Effector memory CD4-positive, alpha-beta T cell (primary cell): ENCODE measurements at regions not wholly inside any gene's neighbourhood (a gene's known extent, or its start where the extent isn't known, plus 50 kb on each side); places are given as distances from the start of the nearest gene placed in this dataset.

ENCODE experiments used
- DNase-seq, 3 donors: peaks; one replicate each; pipeline ENCODE4 v3.0.0-alpha.2; 2020
- H3K27ac ChIP-seq: 2 replicates; pipeline ENCODE4 v1.7.0; 2013; ENCODE audit warnings: mild to moderate bottlenecking, low read length, moderate library complexity; ENCODE audit not compliant: insufficient read depth, poor library complexity, severe bottlenecking
- H3K27me3 ChIP-seq: replicated peaks from 2 replicates; pipeline ENCODE4 v1.7.0; 2013; ENCODE audit warnings: mild to moderate bottlenecking, low read length; ENCODE audit not compliant: insufficient read depth, control insufficient read depth, poor library complexity, severe bottlenecking
- H3K36me3 ChIP-seq: 2 replicates; pipeline ENCODE4 v1.7.0; 2013; ENCODE audit warnings: mild to moderate bottlenecking, low read length, moderate library complexity; ENCODE audit not compliant: control insufficient read depth, insufficient read depth
- H3K4me1 ChIP-seq: 2 replicates; pipeline ENCODE4 v1.7.0; 2013; ENCODE audit warnings: low read length, mild to moderate bottlenecking; ENCODE audit not compliant: control insufficient read depth, insufficient read depth, poor library complexity, severe bottlenecking
- H3K4me3 ChIP-seq: 2 replicates; pipeline ENCODE4 v1.7.0; 2013; ENCODE audit warnings: low read length, low read depth, mild to moderate bottlenecking; ENCODE audit not compliant: insufficient read depth, poor library complexity, severe bottlenecking
- H3K9me3 ChIP-seq: 2 replicates; pipeline ENCODE4 v1.7.0; 2013; ENCODE audit warnings: mild to moderate bottlenecking, low read length, moderate library complexity; ENCODE audit not compliant: control insufficient read depth

DNA sequence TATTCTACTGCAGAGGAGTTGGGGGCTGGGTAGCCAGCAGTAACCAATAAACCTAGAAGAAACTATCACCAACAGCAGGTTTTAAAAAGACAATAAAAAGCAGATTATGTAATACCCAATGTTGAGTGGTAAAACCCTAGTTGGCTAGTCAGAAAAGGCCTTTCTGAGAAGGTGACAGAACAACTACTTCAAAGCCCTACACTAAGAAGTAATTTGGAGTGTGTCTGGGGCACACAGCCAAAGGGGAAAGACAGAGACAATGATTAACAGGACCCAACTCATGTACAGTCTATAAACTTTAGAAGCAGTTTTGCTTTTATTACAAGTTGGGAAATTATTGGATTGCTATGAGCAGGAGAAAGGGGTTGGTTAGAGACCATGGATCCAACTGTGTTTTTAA is 77.2 kb upstream of the TMEM106B start:
- H3K9me3 ChIP-seq: peaks cover 5% of the 10 kb centered on the region
- H3K4me1 ChIP-seq: no peaks in the 10 kb centered on the region
- no peaks in the 10 kb centered on the region for H3K36me3 ChIP-seq
- H3K27me3 ChIP-seq: no peaks in the 10 kb centered on the region
- DNase-seq: no peak
- H3K4me3 ChIP-seq: no peak overlapping the region
- no peak overlapping the region for H3K27ac ChIP-seq

DNA sequence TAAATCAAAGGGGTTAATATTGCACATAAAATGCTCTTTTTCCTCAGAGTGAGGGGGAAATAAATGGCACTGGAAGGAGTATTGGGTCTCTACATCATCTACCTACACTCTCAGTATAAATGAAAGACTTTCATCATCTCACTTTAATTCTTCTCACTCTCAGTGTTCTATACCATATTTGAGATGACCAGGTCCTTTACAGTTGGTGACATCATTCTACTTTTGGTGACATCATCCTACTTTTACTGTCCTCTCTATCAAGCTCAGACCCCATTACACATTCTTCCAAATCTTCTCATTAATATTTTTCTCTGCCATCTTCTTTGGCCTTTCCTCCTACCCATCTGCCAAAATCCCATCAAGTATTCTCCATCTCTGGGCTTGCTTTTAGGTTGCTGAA is 74.6 kb upstream of the TMEM106B start:
- no peak overlapping the region for H3K4me3 ChIP-seq
- no peak for DNase-seq
- H3K27ac ChIP-seq: no peak overlapping the region
- H3K36me3 ChIP-seq: no peaks in the 10 kb centered on the region
- H3K27me3 ChIP-seq: no peaks in the 10 kb centered on the region
- no peaks in the 10 kb centered on the region for H3K4me1 ChIP-seq
- peaks cover 5% of the 10 kb centered on the region for H3K9me3 ChIP-seq

DNA sequence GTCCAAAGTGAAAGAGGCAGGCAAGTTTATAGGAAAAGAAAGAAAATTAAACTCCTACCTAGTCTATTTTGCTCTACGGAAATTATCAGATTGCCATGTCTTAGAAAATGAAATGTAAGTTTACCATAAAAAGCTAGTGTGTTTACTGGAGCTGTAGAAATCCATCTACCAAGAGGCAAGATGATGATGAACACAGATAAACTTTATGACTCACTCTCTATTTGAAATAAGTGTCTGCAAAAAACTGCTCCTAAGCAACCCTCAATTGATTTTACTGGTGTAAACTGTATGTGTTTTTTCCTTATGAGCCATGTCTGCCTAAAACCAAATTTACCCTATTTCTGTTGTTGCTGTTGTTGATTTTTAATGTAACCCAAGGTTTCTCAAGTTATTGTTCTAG is 73.8 kb upstream of the TMEM106B start:
- Histone ChIP-seq H3K36me3 (no peaks in the 10 kb centered on the region), H3K27ac (no peak overlapping the region), H3K4me3 (no peak overlapping the region), H3K9me3 (peaks cover under 1% of the 10 kb centered on the region), H3K4me1 (no peaks in the 10 kb centered on the region), H3K27me3 (no peaks in the 10 kb centered on the region)
- DNase-seq: no peak

DNA sequence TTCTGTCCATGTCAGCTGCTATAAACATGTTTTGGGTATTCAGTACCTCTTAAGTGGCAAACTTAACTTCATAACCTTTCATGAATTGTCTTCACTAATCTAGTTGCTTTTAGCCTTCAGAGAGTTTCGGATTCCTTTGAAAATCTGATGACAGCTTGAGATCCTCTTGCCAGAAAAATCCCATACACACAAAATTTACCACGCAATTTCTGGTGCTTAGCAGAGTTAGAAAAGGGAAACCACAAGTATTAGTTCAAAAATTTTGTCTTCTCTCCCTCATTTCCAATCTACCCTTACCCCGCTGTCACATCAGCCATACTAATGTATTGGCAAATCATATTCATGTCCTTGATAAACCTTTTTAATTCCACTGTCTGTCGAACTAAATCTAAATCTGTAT is 72.7 kb upstream of the TMEM106B start:
- DNase-seq: no peak
- Histone ChIP-seq H3K27ac (no peak overlapping the region), H3K4me3 (no peak overlapping the region), H3K27me3 (no peaks in the 10 kb centered on the region), H3K36me3 (no peaks in the 10 kb centered on the region), H3K4me1 (no peaks in the 10 kb centered on the region), H3K9me3 (no peaks in the 10 kb centered on the region)

DNA sequence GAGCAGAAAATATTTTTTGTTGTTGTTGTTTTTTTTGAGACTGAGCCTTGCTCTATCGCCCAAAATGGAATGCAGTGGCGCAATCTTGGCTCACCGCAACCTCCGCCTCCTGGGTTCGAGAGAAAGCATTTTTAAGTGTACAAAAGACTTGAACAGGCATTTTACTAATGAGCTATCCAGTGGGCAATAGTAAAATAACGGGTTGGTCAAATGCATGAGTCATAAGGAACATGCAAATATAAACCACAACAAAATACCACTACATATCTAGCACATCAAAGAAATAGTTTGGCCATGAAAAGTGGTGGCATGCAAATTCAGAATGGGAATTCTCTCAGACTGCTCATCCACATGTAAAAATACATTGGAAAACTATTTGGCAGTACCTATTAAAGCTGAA is 71.7 kb upstream of the TMEM106B start:
- Histone ChIP-seq H3K36me3 (no peaks in the 10 kb centered on the region), H3K4me1 (no peaks in the 10 kb centered on the region), H3K4me3 (no peak overlapping the region), H3K27ac (no peak overlapping the region), H3K9me3 (no peaks in the 10 kb centered on the region), H3K27me3 (no peaks in the 10 kb centered on the region)
- no peak for DNase-seq

DNA sequence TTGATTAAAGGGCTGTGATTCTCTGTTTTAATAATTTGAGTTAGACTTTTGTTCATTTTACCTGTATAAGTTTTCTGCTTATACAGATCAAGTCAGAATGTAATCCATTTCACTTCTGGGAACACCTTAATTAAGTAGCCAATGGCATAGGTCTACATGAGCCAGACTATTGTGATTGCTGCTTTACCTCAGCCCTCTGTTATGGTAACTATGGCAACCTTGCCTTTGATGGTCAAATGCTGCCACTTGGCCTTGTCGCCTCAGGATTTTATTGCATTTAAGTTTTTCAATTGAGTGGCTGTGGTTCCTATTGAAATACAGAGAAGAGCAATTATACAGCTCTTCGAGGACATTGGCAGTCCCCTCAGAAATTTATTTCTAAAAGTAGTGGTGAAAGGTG is 64.3 kb upstream of the TMEM106B start:
- H3K4me3 ChIP-seq: no peak overlapping the region
- H3K27ac ChIP-seq: no peak overlapping the region
- no peaks in the 10 kb centered on the region for H3K36me3 ChIP-seq
- no peaks in the 10 kb centered on the region for H3K4me1 ChIP-seq
- no peaks in the 10 kb centered on the region for H3K9me3 ChIP-seq
- no peaks in the 10 kb centered on the region for H3K27me3 ChIP-seq
- DNase-seq: no peak

DNA sequence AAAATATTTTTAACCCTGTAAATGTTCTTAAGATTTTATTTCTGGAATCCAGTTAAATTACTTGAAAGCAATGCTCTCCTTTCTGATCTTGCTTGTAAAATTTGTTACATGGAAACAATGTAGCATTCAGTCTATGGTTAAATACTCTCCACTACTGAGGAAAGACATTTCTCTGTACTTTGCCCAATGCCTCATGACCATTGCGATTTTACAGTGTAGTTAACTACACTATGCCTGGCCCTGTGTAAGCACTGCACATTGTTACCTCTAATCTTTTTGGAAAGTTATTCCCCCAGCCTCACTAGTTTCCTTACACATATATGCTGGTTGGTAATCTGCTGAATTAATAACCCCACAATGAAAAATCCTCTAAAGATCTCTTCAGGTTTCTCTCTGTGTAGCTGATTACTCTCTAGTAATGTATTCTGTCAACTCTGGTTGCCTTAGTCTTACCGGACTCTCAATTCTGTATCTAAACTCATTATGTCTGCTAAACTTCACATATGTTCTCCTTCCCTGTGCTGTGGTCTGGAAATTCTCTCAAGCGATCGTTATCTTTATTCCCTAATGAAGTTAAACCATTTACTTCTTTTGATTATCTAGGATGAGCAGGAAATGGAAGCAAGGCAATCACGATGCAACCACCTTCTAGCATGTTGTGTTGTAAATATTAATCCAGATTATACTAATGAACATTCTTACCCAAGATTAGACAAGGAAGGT is 58.7 kb upstream of the TMEM106B start:
- Histone ChIP-seq H3K9me3 (no peaks in the 10 kb centered on the region), H3K27ac (no peak overlapping the region), H3K4me3 (no peak overlapping the region)

DNA sequence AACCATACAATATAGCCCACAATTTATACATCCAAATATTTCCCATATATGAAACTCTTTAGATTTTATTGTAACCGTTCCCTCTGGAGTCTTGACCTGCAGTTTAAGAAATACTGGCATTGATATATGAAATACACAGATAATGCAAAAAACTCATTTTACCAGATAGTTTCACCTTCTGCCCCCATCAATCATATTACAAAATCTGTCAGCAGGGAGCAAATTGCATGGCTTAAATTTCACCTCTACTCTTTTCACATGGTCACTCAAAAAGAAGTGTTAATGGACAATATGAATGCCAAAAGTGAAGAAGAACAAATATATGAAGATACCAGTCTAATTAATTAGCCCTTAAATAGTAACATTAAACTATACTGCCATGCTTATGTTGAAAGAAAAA is 57.0 kb upstream of the TMEM106B start:
- no peaks in the 10 kb centered on the region for H3K9me3 ChIP-seq
- no peak overlapping the region for H3K4me3 ChIP-seq
- no peak for DNase-seq
- H3K4me1 ChIP-seq: no peaks in the 10 kb centered on the region
- H3K27ac ChIP-seq: no peak overlapping the region
- no peaks in the 10 kb centered on the region for H3K36me3 ChIP-seq
- H3K27me3 ChIP-seq: no peaks in the 10 kb centered on the region

More for the DNA sequence above, 58.7 kb upstream of the TMEM106B start:
- DNase-seq: no peak
- Histone ChIP-seq H3K27me3 (no peaks in the 10 kb centered on the region), H3K36me3 (no peaks in the 10 kb centered on the region), H3K4me1 (no peaks in the 10 kb centered on the region)

DNA sequence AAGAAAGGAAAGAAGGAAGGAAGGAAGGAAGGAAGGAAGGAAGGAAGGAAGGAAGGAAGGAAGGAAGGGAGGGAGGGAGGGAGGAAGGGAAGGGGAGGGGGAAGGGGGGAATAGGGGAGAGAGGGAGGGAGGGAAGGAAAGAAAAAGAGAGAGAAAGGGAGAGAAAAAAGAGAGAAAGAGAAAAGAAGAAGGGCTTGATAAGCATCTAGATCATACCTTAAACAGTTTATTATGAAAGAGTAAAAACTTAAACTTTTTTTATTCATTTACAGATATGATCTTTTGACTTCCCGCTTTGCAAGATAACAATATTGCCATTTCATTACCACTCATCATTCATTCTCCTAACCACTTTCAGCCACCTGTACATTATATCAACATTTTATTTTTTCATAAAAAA is 53.6 kb upstream of the TMEM106B start:
- no peaks in the 10 kb centered on the region for H3K9me3 ChIP-seq
- no peaks in the 10 kb centered on the region for H3K36me3 ChIP-seq
- H3K27me3 ChIP-seq: no peaks in the 10 kb centered on the region
- no peak overlapping the region for H3K4me3 ChIP-seq
- no peak for DNase-seq
- no peak overlapping the region for H3K27ac ChIP-seq
- H3K4me1 ChIP-seq: no peaks in the 10 kb centered on the region

DNA sequence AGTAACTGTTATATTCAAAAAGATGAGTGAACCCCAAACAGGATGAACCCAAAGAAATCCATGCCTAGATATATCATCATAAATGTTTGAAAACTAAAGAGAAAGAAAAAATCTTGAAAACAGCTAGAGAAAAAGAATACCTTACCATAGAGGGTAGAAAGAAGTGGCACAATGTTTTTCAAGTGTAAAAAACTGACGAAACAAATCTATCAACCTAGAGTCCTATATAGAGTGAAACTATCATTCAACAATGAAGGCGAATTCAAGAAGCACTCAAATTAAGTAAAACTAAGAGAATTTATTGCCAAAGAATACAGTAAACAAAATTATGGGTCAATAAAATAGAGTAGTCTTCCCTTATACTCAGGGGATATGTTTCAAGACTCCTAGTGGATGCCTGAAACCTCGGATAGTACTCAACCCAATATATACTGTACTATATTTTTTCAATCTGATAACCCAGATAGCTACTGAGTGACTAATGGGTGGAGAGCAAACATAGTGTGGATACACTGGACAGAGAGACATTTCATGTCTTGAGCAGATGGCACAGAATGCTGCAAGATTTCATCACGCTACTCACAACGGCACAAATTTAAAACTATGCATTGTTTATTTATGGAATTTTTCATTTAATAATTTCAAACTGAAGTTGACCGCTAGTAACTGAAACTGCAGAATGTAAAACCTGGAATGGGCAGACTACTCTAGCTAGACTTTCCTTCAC is 52.6 kb upstream of the TMEM106B start:
- no peaks in the 10 kb centered on the region for H3K4me1 ChIP-seq
- no peaks in the 10 kb centered on the region for H3K36me3 ChIP-seq
- H3K27me3 ChIP-seq: no peaks in the 10 kb centered on the region
- H3K4me3 ChIP-seq: no peak overlapping the region
- no peaks in the 10 kb centered on the region for H3K9me3 ChIP-seq
- no peak overlapping the region for H3K27ac ChIP-seq
- no peak for DNase-seq
